ENCODE measurements at regions not wholly inside any gene's neighbourhood (a gene's known extent, or its start where the extent isn't known, plus 50 kb on each side); places are given as distances from the start of the nearest gene placed in this dataset.

GRCh38 chr13:64347664-64348063 is 2882.5 kb downstream of the PCDH9 start:
- RAD21 ChIA-PET (ENCODE audit: low non-redundant PET in 1 of 2, low total read pairs in 2 of 2, uncharacterized antibody in 2 of 2, unreplicated experiment in 2 of 2) = no interaction called here
- Histone ChIP-seq H2AFZ (ENCODE audit: low read depth, low read length, poor library complexity, severe bottlenecking) (no peak overlapping the region), H3K4me2 (ENCODE audit: low read length) (no peak overlapping the region), H3K9ac (ENCODE audit: low read length) (no peak overlapping the region), H3K36me3 (ENCODE audit: control insufficient read depth in 1 of 2, insufficient read depth in 2 of 2, low read length in 2 of 2) (no peaks in the 10 kb centered on the region), H4K20me1 (ENCODE audit: insufficient read depth) (no peaks in the 10 kb centered on the region), H3K27ac (ENCODE audit: low read depth, low read length) (no peak overlapping the region), H3K27me3 (ENCODE audit: insufficient read depth, low read length) (no peaks in the 10 kb centered on the region), H3K4me1 (ENCODE audit: control insufficient read depth in 1 of 2, insufficient read depth in 2 of 2, low read length in 2 of 2) (no peaks in the 10 kb centered on the region), H3K9me2 (ENCODE audit: insufficient read depth) (no peaks in the 10 kb centered on the region), H3K4me3 (replicated peaks in 1 of 2; ENCODE audit: low read depth in 1 of 2, low read length in 2 of 2) (no peak overlapping the region), H3K9me3 (ENCODE audit: control insufficient read depth in 1 of 2, insufficient read depth in 1 of 2, low read depth in 1 of 2, low read length in 2 of 2) (no peaks in the 10 kb centered on the region), H3K79me2 (ENCODE audit: insufficient read depth, low read length) (no peaks in the 10 kb centered on the region)
- ATAC-seq (no peak), DNase-seq (ENCODE audit: low read depth, low spot score) (no peak)
- POLR2A ChIA-PET = no interaction called here
- TF ChIP-seq POLR2AphosphoS5 (IDR thresholded peaks at IDR 0.05; ENCODE audit: low read depth, low read length) = no peak
- no peak for TF ChIP-seq POLR2A (IDR thresholded peaks at IDR 0.05; ENCODE audit: borderline replicate concordance, extremely low read depth, insufficient read depth, insufficient read length)
- TF ChIP-seq, protein P1, sequence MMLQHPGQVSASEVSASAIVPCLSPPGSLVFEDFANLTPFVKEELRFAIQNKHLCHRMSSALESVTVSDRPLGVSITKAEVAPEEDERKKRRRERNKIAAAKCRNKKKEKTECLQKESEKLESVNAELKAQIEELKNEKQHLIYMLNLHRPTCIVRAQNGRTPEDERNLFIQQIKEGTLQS (IDR thresholded peaks at IDR 0.05) = no peak
- TF ChIP-seq CBX3 (IDR thresholded peaks at IDR 0.05; ENCODE audit: low read depth) = no peak
- no peak for TF ChIP-seq ZFX (IDR thresholded peaks at IDR 0.05)
- TF ChIP-seq CTCF (IDR thresholded peaks at IDR 0.05 in 2 of 3, conservative IDR thresholded peaks at IDR 0.05 in 1 of 3; ENCODE audit: borderline replicate concordance in 1 of 3, insufficient read depth in 1 of 3, low read depth in 2 of 3, low read length in 2 of 3) = no peak
- no peak for TF ChIP-seq SP1 (IDR thresholded peaks at IDR 0.05; ENCODE audit: low read depth)
- TF ChIP-seq FOSL1 (IDR thresholded peaks at IDR 0.05; ENCODE audit: low read depth) = no peak
- no peak for TF ChIP-seq YY1 (IDR thresholded peaks at IDR 0.05; ENCODE audit: extremely low read depth, insufficient replicate concordance, low read depth, low read length)
- TF ChIP-seq EZH2 (IDR thresholded peaks at IDR 0.05) = no peak
- TF ChIP-seq ZNF274 (IDR thresholded peaks at IDR 0.05; ENCODE audit: low read depth, low read length) = no peak
- TF ChIP-seq SIN3A (IDR thresholded peaks at IDR 0.05; ENCODE audit: low read depth) = no peak
- TF ChIP-seq JUND (IDR thresholded peaks at IDR 0.05) = no peak
- TF ChIP-seq EGR1 (IDR thresholded peaks at IDR 0.05; ENCODE audit: low read depth) = no peak
- no peak for TF ChIP-seq RAD21 (IDR thresholded peaks at IDR 0.05; ENCODE audit: low read depth)
- TF ChIP-seq, protein P2, sequence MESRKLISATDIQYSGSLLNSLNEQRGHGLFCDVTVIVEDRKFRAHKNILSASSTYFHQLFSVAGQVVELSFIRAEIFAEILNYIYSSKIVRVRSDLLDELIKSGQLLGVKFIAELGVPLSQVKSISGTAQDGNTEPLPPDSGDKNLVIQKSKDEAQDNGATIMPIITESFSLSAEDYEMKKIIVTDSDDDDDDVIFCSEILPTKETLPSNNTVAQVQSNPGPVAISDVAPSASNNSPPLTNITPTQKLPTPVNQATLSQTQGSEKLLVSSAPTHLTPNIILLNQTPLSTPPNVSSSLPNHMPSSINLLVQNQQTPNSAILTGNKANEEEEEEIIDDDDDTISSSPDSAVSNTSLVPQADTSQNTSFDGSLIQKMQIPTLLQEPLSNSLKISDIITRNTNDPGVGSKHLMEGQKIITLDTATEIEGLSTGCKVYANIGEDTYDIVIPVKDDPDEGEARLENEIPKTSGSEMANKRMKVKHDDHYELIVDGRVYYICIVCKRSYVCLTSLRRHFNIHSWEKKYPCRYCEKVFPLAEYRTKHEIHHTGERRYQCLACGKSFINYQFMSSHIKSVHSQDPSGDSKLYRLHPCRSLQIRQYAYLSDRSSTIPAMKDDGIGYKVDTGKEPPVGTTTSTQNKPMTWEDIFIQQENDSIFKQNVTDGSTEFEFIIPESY (IDR thresholded peaks at IDR 0.05; ENCODE audit: extremely low read depth, insufficient replicate concordance, low read length) = no peak
- no peak for TF ChIP-seq CEBPB (IDR thresholded peaks at IDR 0.05; ENCODE audit: low read depth)
- TF ChIP-seq, protein P3, sequence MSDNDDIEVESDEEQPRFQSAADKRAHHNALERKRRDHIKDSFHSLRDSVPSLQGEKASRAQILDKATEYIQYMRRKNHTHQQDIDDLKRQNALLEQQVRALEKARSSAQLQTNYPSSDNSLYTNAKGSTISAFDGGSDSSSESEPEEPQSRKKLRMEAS (IDR thresholded peaks at IDR 0.05) = no peak
- CTCF ChIA-PET = no interaction called here
- BruUV-seq (replicated peaks) = no TSS peak
- intact Hi-C loops (cut with micrococcal nuclease) = no loop called here

Measured in HCT116 (cell line).